GM04503 (cell line): ENCODE measurements at regions not wholly inside any gene's neighbourhood (a gene's known extent, or its start where the extent isn't known, plus 50 kb on each side); places are given as distances from the start of the nearest gene placed in this dataset.
"Not testable (repeated sequence)": the region's sequence is repeated elsewhere in the genome, so short reads cannot be mapped to it uniquely, and the experiment has no call there.

Experiments used
- DNase-seq: peaks from one replicate; pipeline ENCODE4 v3.0.0-alpha.2; 2012; ENCODE audit warnings: low read depth

DNA sequence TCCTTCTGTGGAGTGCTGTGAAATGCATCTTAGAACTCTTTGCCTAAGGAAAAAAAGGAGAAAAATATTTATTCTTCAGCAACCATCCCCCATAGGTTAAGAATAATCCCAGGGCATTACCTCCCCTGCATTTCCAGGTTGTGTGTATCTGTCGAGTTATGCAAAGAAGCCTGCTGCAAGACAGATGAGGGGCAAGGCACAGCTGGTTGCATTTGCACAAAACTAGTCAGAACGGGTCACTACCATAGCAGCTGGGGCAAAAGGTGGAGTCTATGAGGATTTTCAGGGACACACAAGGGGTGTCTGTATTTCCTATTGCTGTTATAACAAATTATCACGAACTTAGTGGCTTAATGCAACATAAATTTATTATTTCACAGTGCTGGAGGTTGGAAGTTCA lies 443.4 kb upstream of the C1orf87 start:
- DNase-seq: no peak

DNA sequence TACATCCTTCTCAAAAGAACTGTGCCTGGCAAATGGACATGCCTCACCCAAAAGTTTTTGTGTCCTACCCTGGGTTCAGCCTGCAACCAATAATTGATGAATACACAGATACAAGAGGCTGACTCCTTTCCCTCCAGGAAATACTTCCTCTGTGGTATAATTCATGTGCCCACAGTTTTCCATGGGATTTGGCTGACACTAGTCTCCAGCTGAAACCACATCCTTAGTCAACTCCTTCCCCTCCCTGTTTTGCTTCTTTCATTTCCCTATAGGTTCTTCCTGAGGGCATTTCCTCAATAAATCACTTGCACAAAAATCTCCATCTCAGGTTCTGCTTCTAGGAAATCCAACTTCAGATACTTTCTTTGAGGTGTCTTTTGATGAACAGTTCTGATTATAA lies 436.6 kb upstream of the C1orf87 start:
- DNase-seq: no peak

- no peak for DNase-seq
These were observed 430.8 kb upstream of the C1orf87 start for GRCh38 chr1:60504206-60504840.

- DNase-seq: no peak
These were observed 429.8 kb upstream of the C1orf87 start for GRCh38 chr1:60503266-60503925.

- no peak for DNase-seq
These were observed 428.9 kb upstream of the C1orf87 start for GRCh38 chr1:60502506-60502905.

DNA sequence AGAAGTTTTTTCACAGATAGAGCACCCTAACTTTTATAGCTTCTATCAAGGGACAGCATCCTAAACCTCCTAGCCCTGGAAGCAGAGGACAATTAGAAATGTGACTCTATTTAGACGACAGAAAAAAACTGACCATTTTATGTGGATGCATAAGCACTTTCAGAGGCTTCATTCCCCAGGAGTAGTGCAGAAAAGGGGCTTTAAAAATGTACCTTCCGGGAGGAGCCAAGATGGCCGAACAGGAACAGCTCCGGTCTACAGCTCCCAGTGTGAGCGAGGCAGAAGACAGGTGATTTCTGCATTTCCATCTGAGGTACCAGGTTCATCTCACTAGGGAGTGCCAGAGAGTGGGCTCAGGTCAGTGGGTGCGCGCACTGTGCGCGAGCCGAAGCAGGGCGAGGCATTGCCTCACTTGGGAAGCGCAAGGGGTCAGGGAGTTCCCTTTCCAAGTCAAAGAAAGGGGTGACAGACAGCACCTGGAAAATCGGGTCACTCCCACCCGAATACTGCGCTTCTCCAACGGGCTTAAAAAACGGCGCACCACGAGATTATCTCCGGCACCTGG lies 416.4 kb upstream of the C1orf87 start:
- DNase-seq: not testable (repeated sequence)

DNA sequence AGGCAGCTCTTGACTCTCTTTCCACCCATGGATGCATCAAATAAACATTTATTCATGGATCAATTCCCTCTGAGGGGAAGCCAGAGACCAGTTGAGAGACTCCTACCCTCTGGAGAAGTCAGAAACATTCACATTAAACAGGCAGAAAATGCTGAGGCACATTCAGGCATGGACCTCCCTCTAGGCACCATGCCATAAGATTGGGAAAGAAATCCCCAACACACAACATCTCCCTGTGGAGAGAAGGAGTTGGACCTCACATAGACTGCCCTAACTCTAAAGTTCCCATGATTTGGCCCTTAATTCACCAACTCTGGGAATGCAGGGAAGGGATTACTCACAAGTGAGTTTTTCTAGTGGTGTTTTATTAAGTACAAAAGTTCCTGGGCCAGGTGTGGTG lies 415.3 kb upstream of the C1orf87 start:
- DNase-seq: no peak

DNA sequence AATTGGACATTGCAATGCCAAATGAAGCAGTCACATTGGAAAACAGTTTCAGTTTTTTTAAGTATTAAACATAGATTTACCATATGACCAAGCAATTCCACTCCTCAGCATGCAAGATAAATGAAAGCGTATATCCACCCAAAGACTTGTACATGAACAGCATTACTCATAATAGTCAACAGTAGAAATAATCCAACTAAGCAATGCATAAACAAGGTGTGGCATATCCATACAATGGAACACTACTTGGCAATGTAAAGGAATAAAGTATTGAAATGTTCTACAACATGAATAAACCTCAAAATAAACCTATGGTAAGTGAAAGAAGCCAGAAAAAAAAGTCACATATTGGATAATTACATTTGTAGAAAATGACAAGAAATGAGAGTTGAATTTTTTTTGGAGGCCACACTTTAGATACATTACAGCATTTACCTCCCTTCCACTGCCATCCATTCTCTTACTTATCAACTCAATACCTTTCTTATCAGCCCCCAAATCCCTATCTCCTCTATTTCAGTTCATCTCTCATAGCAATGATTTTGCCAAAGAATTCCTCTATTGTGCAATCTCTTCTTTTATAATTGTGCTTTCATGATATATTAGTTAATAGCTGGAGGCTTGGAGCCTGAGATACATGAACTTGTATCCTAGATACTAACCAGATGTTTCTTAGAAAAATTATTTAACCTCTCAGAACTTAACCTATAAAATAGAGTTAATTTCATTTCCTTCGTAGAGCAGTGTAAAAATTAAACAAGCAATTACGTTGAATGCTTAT lies 414.2 kb upstream of the C1orf87 start:
- no peak for DNase-seq

GRCh38 chr1:60483509-60483908 lies 409.9 kb upstream of the C1orf87 start:
- DNase-seq: no peak

GRCh38 chr1:60470246-60470645 lies 396.7 kb upstream of the C1orf87 start:
- no peak for DNase-seq

GRCh38 chr1:60463786-60464185 lies 390.2 kb upstream of the C1orf87 start:
- DNase-seq: no peak

DNA sequence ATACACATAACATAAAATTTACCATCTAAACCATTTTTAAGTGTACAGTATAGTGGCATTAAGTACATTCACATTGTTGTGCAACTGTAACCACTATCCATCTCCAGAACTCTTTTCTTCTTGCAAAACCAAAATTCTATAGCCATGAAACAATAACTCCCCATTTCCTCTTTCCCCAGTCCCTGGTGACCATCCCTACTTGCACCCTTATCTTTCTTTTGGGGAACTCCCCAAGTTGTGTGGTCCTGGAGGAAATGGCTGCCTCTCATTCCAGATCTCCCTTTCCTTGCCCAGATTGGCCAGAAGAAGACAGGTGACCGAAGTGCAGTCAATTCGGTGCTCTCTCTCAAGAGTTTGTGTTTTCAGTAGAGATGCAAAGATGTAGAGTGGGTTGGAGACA lies 389.6 kb upstream of the C1orf87 start:
- DNase-seq: no peak

DNA sequence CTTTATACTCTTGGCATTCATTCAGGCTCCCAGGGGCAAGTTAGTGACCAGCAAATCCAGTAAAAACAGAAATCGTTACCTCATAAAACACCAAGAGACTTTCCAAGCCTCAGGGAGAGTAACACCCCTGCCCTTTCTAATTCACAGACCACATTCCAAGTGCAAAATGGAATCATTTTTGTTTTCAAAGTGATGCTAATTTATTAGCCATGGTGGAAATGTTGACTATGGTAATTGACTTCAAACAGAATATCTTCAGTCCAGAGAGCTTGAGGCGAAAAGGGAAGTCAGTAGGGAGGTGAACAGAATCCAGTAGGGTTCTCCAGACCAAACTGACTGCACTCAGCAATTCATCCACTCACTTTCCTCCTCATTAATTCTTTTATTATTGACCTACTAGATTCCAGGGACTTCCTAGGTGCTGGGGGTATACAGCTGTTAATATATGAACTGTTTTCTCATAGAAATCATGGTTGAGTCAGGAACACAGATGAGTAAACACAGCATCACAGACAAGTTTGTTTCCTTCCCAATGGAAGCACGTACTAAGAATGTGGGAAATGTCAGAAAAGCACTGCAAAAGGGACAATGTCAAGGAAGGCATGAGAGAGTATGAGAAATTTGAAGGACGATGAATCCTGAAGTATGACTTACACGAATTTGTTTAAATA lies 388.5 kb upstream of the C1orf87 start:
- DNase-seq: no peak

DNA sequence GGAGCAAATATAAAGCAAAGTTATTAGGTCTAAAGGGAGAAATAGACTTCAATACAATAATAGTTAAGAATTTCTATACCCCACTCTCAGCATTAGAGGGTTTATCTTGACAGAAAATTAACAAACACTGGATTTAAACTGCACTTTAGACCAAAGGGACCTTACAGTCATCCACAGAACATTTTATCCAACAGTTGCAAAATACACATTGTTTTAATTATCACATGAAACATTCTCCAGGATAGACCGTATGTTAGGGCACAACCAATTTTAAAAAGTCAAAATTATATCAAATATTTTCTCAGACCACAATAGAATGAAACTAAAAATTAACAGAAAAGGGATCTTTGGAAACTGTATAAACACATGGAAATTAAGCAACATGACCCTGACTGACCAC lies 384.5 kb upstream of the C1orf87 start:
- no peak for DNase-seq

- no peak for DNase-seq
These were observed 376.3 kb upstream of the C1orf87 start for GRCh38 chr1:60449876-60450275.

- no peak for DNase-seq
These were observed 375.3 kb upstream of the C1orf87 start for GRCh38 chr1:60448850-60449249.

GRCh38 chr1:60444680-60445079 lies 371.1 kb upstream of the C1orf87 start:
- no peak for DNase-seq

- DNase-seq: no peak
These were observed 362.6 kb upstream of the C1orf87 start for GRCh38 chr1:60436186-60436585.

DNA sequence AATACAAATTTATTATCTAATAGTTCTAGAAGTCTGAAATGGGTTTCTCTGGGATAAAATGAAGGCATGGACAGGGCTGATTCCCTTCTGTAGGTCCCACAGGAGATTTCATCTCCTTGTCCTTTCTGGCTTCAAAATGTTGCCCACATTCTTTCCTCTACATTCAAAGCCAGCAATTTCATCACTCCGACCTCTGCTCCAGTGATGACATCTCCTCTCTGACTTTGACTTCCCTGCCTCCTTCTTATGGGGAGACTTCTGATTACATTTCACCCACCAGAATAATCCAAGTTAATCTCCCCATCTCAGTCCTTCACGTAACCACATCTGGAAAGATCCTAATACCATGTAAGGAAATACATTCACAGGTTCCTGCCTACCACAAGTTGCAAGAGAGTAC lies 358.0 kb upstream of the C1orf87 start:
- no peak for DNase-seq

- DNase-seq: no peak
These were observed 356.8 kb upstream of the C1orf87 start for GRCh38 chr1:60430375-60430774.

GRCh38 chr1:60428127-60428526 lies 354.6 kb upstream of the C1orf87 start:
- DNase-seq: no peak

DNA sequence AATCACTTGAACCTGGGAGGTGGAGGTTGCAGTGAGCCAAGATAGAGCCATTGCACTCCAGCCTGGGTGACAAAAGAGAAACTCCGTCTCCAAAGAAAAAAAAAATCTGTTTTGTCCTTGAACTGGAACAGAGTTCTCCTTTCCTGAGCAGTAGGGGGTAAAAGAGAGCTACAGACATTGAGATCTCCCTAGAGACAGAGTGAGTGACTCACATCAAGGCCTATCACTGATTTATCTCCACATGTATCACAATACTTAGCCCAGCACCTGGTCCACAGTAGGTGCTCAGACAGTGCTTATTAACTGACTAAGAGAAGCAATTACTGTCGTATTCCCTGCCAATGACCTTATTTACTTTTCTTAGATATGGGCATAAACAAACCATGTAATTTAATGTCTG lies 354.1 kb upstream of the C1orf87 start:
- no peak for DNase-seq
